ENCODE measurements at regions not wholly inside any gene's neighbourhood (a gene's known extent, or its start where the extent isn't known, plus 50 kb on each side); places are given as distances from the start of the nearest gene placed in this dataset.

GRCh38 chr9:13430368-13431221, 151.1 kb upstream of the MPDZ start:
- no peak for TF ChIP-seq EZH2 (IDR thresholded peaks at IDR 0.05; ENCODE audit: low read length)
- TF ChIP-seq CTCF (optimal IDR thresholded peaks at IDR 0.05 in 1 of 3, IDR thresholded peaks at IDR 0.05 in 1 of 3, conservative IDR thresholded peaks at IDR 0.05 in 1 of 3; ENCODE audit: extremely low read depth in 1 of 3, insufficient read depth in 2 of 3, low read length in 3 of 3): no peak
- H3K36me3 ChIP-seq (ENCODE audit: control insufficient read depth in 2 of 2, extremely low read depth in 1 of 2, insufficient read depth in 2 of 2, low read length in 2 of 2): no peaks in the 10 kb centered on the region
- no peaks in the 10 kb centered on the region for H3K79me2 ChIP-seq (ENCODE audit: control insufficient read depth, insufficient read depth, low read length)
- H3K4me2 ChIP-seq (ENCODE audit: control insufficient read depth, extremely low read depth, insufficient read depth, low read depth, low read length): peak overlapping the region; percentile 58
- H3K27ac ChIP-seq (ENCODE audit: control insufficient read depth, insufficient read depth, low read length): no peak overlapping the region
- no peaks in the 10 kb centered on the region for H3K9me1 ChIP-seq (ENCODE audit: control insufficient read depth, extremely low read depth, insufficient read depth, low read length)
- H2AFZ ChIP-seq (ENCODE audit: control insufficient read depth, low read length): no peak overlapping the region
- no peaks in the 10 kb centered on the region for H3K9me3 ChIP-seq (ENCODE audit: control insufficient read depth, low read depth, low read length)
- peak; percentile 44 for FAIRE-seq
- H3K4me1 ChIP-seq (ENCODE audit: control insufficient read depth, extremely low read depth, insufficient read depth, low read length): peaks cover 7% of the 10 kb centered on the region
- DNase-seq (ENCODE audit: low read depth, low spot score): no peak
- H4K20me1 ChIP-seq (ENCODE audit: control insufficient read depth, extremely low read depth, insufficient read depth, low read length): no peaks in the 10 kb centered on the region
- H3K27me3 ChIP-seq (ENCODE audit: control insufficient read depth, extremely low read depth, insufficient read depth, low read length): no peaks in the 10 kb centered on the region
- H3K9ac ChIP-seq (ENCODE audit: control insufficient read depth, extremely low read depth, insufficient read depth, low read length): no peak overlapping the region
- H3K4me3 ChIP-seq (ENCODE audit: control insufficient read depth in 2 of 3, extremely low read depth in 1 of 3, insufficient read depth in 2 of 3, low read depth in 1 of 3, low read length in 3 of 3): peak overlapping the region in 1 of 3 experiments; percentile 38
- dilution Hi-C loops (cut with MboI; ENCODE audit: extremely low pct_ligation_motif_present, low sequenced_read_pairs): no loop called here

DNA sequence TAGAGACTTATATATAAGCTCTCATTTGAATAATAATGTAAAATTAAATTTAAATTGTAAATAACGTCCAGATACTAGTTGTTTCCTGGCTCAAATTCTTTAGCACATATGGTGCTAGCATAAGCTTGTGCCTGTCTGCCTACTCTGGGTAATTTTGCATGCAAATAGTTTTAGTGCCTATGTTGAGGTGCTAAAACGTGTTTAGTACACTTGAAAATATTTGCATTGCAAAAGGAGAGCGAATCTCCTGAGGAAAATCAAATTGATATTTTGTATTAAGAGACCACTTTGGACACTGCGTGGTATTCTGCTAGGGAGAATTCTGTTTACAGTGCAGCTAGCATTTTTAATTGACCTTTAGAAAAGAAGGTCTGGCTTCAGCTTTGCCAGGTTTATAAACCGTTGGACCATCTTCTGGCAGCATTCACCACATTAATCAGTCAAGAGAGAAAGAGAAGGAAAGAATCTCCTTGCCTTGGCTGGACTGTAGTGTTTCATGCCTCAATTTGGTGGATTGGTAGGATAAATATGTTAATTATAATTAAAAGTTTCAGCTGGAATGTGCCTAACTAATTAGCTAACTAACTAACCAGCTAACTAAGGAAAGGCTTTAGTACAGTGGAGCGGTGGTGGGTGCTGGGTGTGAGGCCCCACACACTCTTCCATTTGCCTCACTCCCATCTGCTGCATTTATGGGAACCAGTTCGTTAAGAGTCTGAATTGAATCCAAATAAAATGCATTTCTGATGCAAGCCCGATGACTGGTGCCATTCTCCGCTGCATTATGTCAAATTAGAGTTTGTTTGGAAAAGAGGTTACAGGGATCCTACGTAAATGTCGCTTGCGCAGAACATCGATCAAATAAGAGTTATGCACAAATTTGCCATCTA, 150.1 kb upstream of the MPDZ start:
- H3K79me2 ChIP-seq (ENCODE audit: control insufficient read depth, insufficient read depth, low read length): no peaks in the 10 kb centered on the region
- H3K9me3 ChIP-seq (ENCODE audit: control insufficient read depth, low read depth, low read length): no peaks in the 10 kb centered on the region
- peaks cover 7% of the 10 kb centered on the region for H3K4me1 ChIP-seq (ENCODE audit: control insufficient read depth, extremely low read depth, insufficient read depth, low read length)
- H3K36me3 ChIP-seq (ENCODE audit: control insufficient read depth in 2 of 2, extremely low read depth in 1 of 2, insufficient read depth in 2 of 2, low read length in 2 of 2): no peaks in the 10 kb centered on the region
- no peaks in the 10 kb centered on the region for H4K20me1 ChIP-seq (ENCODE audit: control insufficient read depth, extremely low read depth, insufficient read depth, low read length)
- no peak for TF ChIP-seq EZH2 (IDR thresholded peaks at IDR 0.05; ENCODE audit: low read length)
- no peak for TF ChIP-seq CTCF (optimal IDR thresholded peaks at IDR 0.05 in 1 of 3, IDR thresholded peaks at IDR 0.05 in 1 of 3, conservative IDR thresholded peaks at IDR 0.05 in 1 of 3; ENCODE audit: extremely low read depth in 1 of 3, insufficient read depth in 2 of 3, low read length in 3 of 3)
- no peak for FAIRE-seq
- dilution Hi-C loops (cut with MboI; ENCODE audit: extremely low pct_ligation_motif_present, low sequenced_read_pairs): no loop called here
- H3K9me1 ChIP-seq (ENCODE audit: control insufficient read depth, extremely low read depth, insufficient read depth, low read length): no peaks in the 10 kb centered on the region
- H3K9ac ChIP-seq (ENCODE audit: control insufficient read depth, extremely low read depth, insufficient read depth, low read length): no peak overlapping the region
- H3K27ac ChIP-seq (ENCODE audit: control insufficient read depth, insufficient read depth, low read length): no peak overlapping the region
- H3K27me3 ChIP-seq (ENCODE audit: control insufficient read depth, extremely low read depth, insufficient read depth, low read length): no peaks in the 10 kb centered on the region
- peak overlapping the region in 1 of 3 experiments; percentile 38 for H3K4me3 ChIP-seq (ENCODE audit: control insufficient read depth in 2 of 3, extremely low read depth in 1 of 3, insufficient read depth in 2 of 3, low read depth in 1 of 3, low read length in 3 of 3)
- no peak for DNase-seq (ENCODE audit: low read depth, low spot score)
- peak overlapping the region; percentile 10 for H3K4me2 ChIP-seq (ENCODE audit: control insufficient read depth, extremely low read depth, insufficient read depth, low read depth, low read length)
- H2AFZ ChIP-seq (ENCODE audit: control insufficient read depth, low read length): peak overlapping the region; percentile 2

Data from keratinocyte (primary cell).